Endothelial cell of umbilical vein (primary cell): ENCODE measurements at regions not wholly inside any gene's neighbourhood (a gene's known extent, or its start where the extent isn't known, plus 50 kb on each side); places are given as distances from the start of the nearest gene placed in this dataset.

Experiments
- BruUV-seq: library from RNA; stranded (reverse); fragments of 400-500 nt; replicated peaks from 2 replicates; lab custom pipeline; 2021; lab: Mats Ljungman, UMichigan
- CTCF ChIA-PET: fragments of 300-600, 350-600 bp; sonication (Branson Sonifier 250); formaldehyde crosslinking; loops from one replicate; lab custom pipeline; 2021; ENCODE audit warnings: antibody characterized with exemption, inconsistent platforms; lab: Charles Lee
- POLR2A ChIA-PET: fragments of 300-600, 350-600 bp; sonication (Branson Sonifier 250); formaldehyde crosslinking; loops from one replicate; lab custom pipeline; 2021; ENCODE audit warnings: antibody characterized with exemption, inconsistent platforms; lab: Charles Lee
- DNase-seq: peaks from one replicate; pipeline ENCODE4 v3.0.0-alpha.2; 2011; ENCODE audit warnings: low read depth, low spot score
- FAIRE-seq: peaks from 2 replicates; lab custom pipeline; 2011; peaks lifted over from hg19 to GRCh38; lab: Jason Lieb, UNC
- H2AFZ ChIP-seq: 2 replicates; pipeline ENCODE4 v1.6.0; 2012; ENCODE audit warnings: low read depth, low read length, control low read depth, inconsistent platforms
- H3K27ac ChIP-seq: 2 replicates; pipeline ENCODE4 v1.5.1; 2011; ENCODE audit warnings: low read depth, mild to moderate bottlenecking, control low read depth, low read length, moderate library complexity; ENCODE audit not compliant: insufficient read depth
- H3K27me3 ChIP-seq, 2 experiments: 2 replicates each; pipeline versions ENCODE4 v1.6.0 to v1.6.1; 2011; ENCODE audit warnings: low read length in 2 of 2, mixed read lengths in 1 of 2; ENCODE audit not compliant: control insufficient read depth in 2 of 2, insufficient read depth in 2 of 2
- H3K36me3 ChIP-seq, 2 experiments: 2 replicates in 1 of 2; 3 replicates in 1 of 2; pipeline ENCODE4 v1.5.1; 2011; ENCODE audit warnings: low read length in 2 of 2, mild to moderate bottlenecking in 1 of 2, moderate library complexity in 1 of 2; ENCODE audit not compliant: control insufficient read depth in 2 of 2, insufficient read depth in 2 of 2; ENCODE audit errors: extremely low read depth in 1 of 2
- H3K4me1 ChIP-seq: 3 replicates; pipeline ENCODE4 v1.5.1; 2011; ENCODE audit warnings: mild to moderate bottlenecking, low read length; ENCODE audit not compliant: control insufficient read depth, insufficient read depth; ENCODE audit errors: extremely low read depth
- H3K4me2 ChIP-seq: 2 replicates; pipeline ENCODE4 v1.6.1; 2011; ENCODE audit warnings: low read length, control low read depth, mixed read lengths; ENCODE audit not compliant: insufficient read depth
- H3K4me3 ChIP-seq, 3 experiments: fragments of 200-600 bp in 1 of 3; sonication (generic), shearing (Covaris generic) in 1 of 3; replicated peaks in 1 of 3; 2 replicates each; pipeline ENCODE4 v1.5.1; 2011 to 2016; ENCODE audit warnings: control low read depth in 3 of 3, low read length in 3 of 3, mild to moderate bottlenecking in 2 of 3, inconsistent platforms in 1 of 3, low read depth in 1 of 3, moderate library complexity in 1 of 3; ENCODE audit not compliant: insufficient read depth in 1 of 3
- H3K79me2 ChIP-seq: 2 replicates; pipeline ENCODE4 v1.6.0; 2012; ENCODE audit warnings: low read length, inconsistent platforms; ENCODE audit not compliant: control insufficient read depth, insufficient read depth
- H3K9ac ChIP-seq: replicated peaks from 2 replicates; pipeline ENCODE3; 2011; ENCODE audit warnings: low read length, control low read depth; ENCODE audit not compliant: insufficient read depth; ENCODE audit errors: extremely low read depth
- H3K9me1 ChIP-seq: replicated peaks from 3 replicates; pipeline ENCODE4 v1.6.0; 2011; ENCODE audit warnings: mild to moderate bottlenecking, low read length; ENCODE audit not compliant: control insufficient read depth, insufficient read depth; ENCODE audit errors: extremely low read depth
- H3K9me3 ChIP-seq: replicated peaks from 2 replicates; pipeline ENCODE4 v1.5.1; 2012; ENCODE audit warnings: low read length, inconsistent platforms; ENCODE audit not compliant: control insufficient read depth, insufficient read depth
- H4K20me1 ChIP-seq: replicated peaks from 2 replicates; pipeline ENCODE3; 2011; ENCODE audit warnings: mild to moderate bottlenecking, low read length; ENCODE audit not compliant: control insufficient read depth, insufficient read depth; ENCODE audit errors: extremely low read depth
- FOS ChIP-seq: IDR thresholded peaks from 2 replicates; pipeline ENCODE4 v1.6.1; 2011; ENCODE audit warnings: mild to moderate bottlenecking, low read length, moderate library complexity, borderline replicate concordance; ENCODE audit not compliant: insufficient read depth
- JUN ChIP-seq: IDR thresholded peaks from 2 replicates; pipeline ENCODE4 v1.6.1; 2011; ENCODE audit warnings: borderline replicate concordance, low read depth; ENCODE audit not compliant: insufficient read length, insufficient read depth
- MYC ChIP-seq: IDR thresholded peaks from one replicate; pipeline ENCODE4 v1.6.1; 2011; ENCODE audit warnings: mild to moderate bottlenecking, low read depth, low read length
- POLR2A ChIP-seq: IDR thresholded peaks from 2 replicates; pipeline ENCODE4 v1.6.1; 2012; ENCODE audit warnings: low read depth, mild to moderate bottlenecking, control low read depth, low read length
- POLR2AphosphoS5 ChIP-seq: IDR thresholded peaks from 2 replicates; pipeline ENCODE4 v1.6.1; 2012; ENCODE audit warnings: low read depth, mild to moderate bottlenecking, control low read depth, low read length, moderate library complexity; ENCODE audit not compliant: insufficient read depth
- dilution Hi-C: fragments of 300-500 bp; cut with MboI; formaldehyde crosslinking; loops from one replicate; pipeline ENCODE4 v1.15.0; 2019; ENCODE audit warnings: low sequenced_read_pairs; ENCODE audit not compliant: extremely low pct_ligation_motif_present
- intact Hi-C: fragments of 100-400 bp; cut with micrococcal nuclease; formaldehyde crosslinking; loops from one replicate; pipeline ENCODE4 v1.10.0; 2022

- no peak overlapping the region for H3K4me3 ChIP-seq
- no peak for DNase-seq
- CTCF ChIA-PET, result interaction anchor here (0.6 kb wide), 1 partner anchor 33 kb away, joined by 6 read pairs; no protein-coding TSS in a partner anchor
- no peak overlapping the region for H3K27ac ChIP-seq
- no peak overlapping the region for H2AFZ ChIP-seq
- H3K9me1 ChIP-seq, result no peaks in the 10 kb centered on the region
- no peaks in the 10 kb centered on the region for H3K9me3 ChIP-seq
- no peaks in the 10 kb centered on the region for H4K20me1 ChIP-seq
- H3K9ac ChIP-seq, result no peak overlapping the region
- dilution Hi-C loops (no loop called here), intact Hi-C loops (no loop called here)
- TF ChIP-seq JUN (no peak), MYC (no peak), POLR2AphosphoS5 (no peak)
- H3K79me2 ChIP-seq, result no peaks in the 10 kb centered on the region
- POLR2A ChIA-PET, result no interaction called here
- no TSS peak for BruUV-seq
- no peaks in the 10 kb centered on the region for H3K4me1 ChIP-seq
- no peak for FAIRE-seq
- H3K27me3 ChIP-seq, result peaks cover 0 to 8% of the 10 kb centered on the region in 2 experiments
- H3K4me2 ChIP-seq, result no peak overlapping the region
- no peaks in the 10 kb centered on the region for H3K36me3 ChIP-seq
These were observed 101.2 kb upstream of the ARMC2 start for GRCh38 chr6:108746836-108747575.

GRCh38 chr6:108748055-108748454, 100.2 kb upstream of the ARMC2 start:
- no peak for TF ChIP-seq POLR2A
- TF ChIP-seq FOS, result peak; percentile 56
- Histone ChIP-seq H3K27ac (no peak overlapping the region), H3K36me3 (no peaks in the 10 kb centered on the region), H3K27me3 (peaks cover 0 to 8% of the 10 kb centered on the region in 2 experiments), H3K4me1 (no peaks in the 10 kb centered on the region), H3K9me1 (no peaks in the 10 kb centered on the region), H3K79me2 (no peaks in the 10 kb centered on the region), H3K9ac (no peak overlapping the region), H2AFZ (no peak overlapping the region), H3K4me3 (no peak overlapping the region), H4K20me1 (no peaks in the 10 kb centered on the region), H3K9me3 (no peaks in the 10 kb centered on the region), H3K4me2 (no peak overlapping the region)
- dilution Hi-C loops (no loop called here), intact Hi-C loops (no loop called here)
- FAIRE-seq (no peak), DNase-seq (no peak)
- BruUV-seq, result no TSS peak
- ChIA-PET POLR2A (no interaction called here), CTCF (no interaction called here)
